ENCODE measurements at regions not wholly inside any gene's neighbourhood (a gene's known extent, or its start where the extent isn't known, plus 50 kb on each side); places are given as distances from the start of the nearest gene placed in this dataset.
A peak's percentile ranks its signal among the peaks of the same experiment; 100 is the strongest.
"Not testable (repeated sequence)": the region's sequence is repeated elsewhere in the genome, so short reads cannot be mapped to it uniquely, and the experiment has no call there.

DNA sequence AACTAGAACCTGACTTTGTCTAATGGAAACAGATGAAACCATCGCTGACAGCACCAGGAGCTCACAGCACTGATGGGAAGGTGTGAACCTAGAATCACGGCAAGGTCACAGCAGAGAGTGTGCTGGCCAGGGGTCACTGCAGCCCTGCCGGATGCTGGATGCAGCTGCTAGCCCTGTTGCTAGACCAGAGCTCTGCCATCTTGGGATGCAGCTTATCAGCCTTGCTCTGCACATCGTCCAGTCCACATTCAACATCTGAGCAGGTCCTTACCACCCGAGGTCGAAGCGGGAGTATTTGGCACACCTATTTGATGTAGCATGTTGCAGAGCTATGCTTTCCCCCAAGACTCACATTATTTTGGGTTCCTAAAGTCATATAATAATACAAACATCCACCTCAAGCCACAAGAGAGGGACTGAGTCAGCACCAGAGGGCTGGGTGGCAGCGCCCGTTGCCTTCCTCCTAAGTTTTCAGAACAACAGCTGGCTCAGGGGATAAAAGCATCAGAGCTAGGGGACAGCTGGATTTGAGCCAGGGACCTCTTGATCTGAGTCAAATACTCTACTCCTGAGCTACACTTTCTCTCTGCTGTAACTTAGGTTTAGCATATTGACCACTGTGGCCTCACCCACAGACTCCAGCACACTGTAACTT lies 135.3 kb downstream of the ZNF467 start:
- FAIRE-seq: no peak
- no peak for DNase-seq (ENCODE audit: low spot score in 2 of 2)

DNA sequence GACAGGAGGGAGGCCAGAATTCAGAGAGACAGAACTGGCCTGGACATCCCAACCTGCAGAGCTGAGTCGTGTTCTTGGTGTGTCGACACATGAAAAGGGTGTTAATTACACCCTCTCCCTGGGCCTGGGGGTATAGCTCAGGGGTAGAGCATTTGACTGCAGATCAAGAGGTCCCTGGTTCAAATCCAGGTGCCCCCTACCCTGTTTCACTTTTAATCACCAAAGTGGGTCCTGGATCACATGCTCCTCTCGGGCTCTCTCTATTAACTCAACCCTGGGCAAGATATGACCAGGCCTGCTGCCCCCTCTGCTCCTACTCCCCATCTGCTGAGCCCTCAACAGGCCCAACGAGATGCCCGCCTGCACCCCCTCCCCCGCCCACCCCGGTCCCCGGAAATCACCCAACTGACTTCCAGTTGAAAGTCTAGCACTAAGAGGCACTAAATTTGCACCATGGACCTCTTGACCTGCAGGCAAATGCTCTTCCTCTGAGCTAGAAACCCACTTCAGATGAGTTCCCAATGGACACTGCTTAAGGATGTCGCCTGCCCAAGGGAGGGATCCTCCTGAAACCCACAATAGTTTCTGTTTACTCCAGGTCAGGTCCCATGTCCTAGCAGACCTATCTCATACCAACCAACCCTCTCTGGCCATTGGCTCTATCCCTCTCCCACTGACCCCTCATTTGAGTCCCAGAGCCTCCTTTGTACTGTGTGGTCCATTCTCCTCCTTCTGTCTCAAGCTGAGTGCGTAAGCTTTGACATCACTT lies 137.6 kb downstream of the ZNF467 start:
- DNase-seq (ENCODE audit: low spot score in 2 of 2) (no peak), FAIRE-seq (no peak)

- DNase-seq (ENCODE audit: low spot score in 2 of 2) (no peak), FAIRE-seq (no peak)
Measured at GRCh38 chr7:149633976-149634945, 136.7 kb upstream of the ZNF746 start.

GRCh38 chr7:149628361-149629149 lies 130.9 kb upstream of the ZNF746 start:
- DNase-seq (ENCODE audit: low spot score in 2 of 2); FAIRE-seq: not testable (repeated sequence)

- FAIRE-seq (no peak), DNase-seq (ENCODE audit: low spot score in 2 of 2) (no peak)
Measured at GRCh38 chr7:149627911-149628310, 130.3 kb upstream of the ZNF746 start.

DNA sequence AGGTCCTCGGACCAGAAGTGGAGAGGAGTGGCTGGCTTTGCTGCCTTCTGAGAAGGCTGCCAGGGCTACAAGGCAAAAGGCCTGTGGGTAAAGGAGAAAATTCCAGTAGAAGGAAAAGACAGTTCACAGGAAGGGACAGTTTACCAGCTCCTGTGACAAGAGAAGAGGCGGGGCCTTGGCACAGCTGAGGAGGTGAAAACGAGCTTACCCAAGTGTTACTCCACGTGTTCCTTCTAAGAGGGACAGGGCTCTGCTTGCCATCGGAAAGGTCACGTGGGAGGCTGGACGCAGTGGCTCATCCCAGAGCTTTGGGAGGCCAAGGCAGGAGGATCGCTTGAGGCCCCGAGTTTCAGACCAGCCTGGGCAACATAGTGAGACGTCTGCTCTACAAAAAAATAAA lies 129.4 kb upstream of the ZNF746 start:
- no peak for DNase-seq (ENCODE audit: low spot score in 2 of 2)
- FAIRE-seq: no peak

GRCh38 chr7:149625947-149626392 lies 128.4 kb upstream of the ZNF746 start:
- DNase-seq (ENCODE audit: low spot score in 2 of 2) (no peak), FAIRE-seq (no peak)

DNA sequence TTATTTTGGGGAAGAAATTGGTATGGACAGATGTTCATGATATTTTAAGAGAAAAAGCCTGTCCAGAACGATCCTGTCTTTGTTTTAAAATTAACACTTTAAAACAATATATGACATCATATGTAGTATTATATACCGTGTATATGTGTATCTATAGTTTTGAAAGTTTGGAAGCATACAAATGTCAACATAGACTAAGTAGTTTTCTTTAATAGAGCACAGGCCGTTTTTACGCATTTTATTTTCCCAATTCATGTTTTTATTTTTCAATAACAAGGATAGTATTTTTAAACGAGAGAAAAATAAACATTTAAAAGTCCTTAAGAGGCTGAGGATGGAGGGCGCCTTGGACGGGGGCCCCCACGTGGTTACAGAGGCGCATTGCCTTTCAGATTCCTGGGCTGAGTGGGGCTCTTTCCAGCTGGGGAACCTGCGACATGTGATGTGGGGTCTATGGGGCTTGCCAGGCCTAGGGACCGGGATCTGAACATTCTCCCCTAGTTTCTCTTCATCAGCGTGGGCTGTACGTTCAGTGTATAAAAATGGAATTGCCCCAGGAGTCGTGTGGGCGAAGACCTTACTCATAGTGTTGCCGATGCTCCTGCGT lies 127.8 kb upstream of the ZNF746 start:
- DNase-seq (ENCODE audit: low spot score in 2 of 2) (peak; percentile 36 to 46), FAIRE-seq (no peak)

GRCh38 chr7:149624419-149625339 lies 127.1 kb upstream of the ZNF746 start:
- DNase-seq (ENCODE audit: low spot score in 2 of 2) (peak; percentile 88), FAIRE-seq (no peak)

GRCh38 chr7:149624006-149624405 lies 126.4 kb upstream of the ZNF746 start:
- DNase-seq (ENCODE audit: low spot score in 2 of 2) (peak in 1 of 2 donors; percentile 28), FAIRE-seq (no peak)

DNA sequence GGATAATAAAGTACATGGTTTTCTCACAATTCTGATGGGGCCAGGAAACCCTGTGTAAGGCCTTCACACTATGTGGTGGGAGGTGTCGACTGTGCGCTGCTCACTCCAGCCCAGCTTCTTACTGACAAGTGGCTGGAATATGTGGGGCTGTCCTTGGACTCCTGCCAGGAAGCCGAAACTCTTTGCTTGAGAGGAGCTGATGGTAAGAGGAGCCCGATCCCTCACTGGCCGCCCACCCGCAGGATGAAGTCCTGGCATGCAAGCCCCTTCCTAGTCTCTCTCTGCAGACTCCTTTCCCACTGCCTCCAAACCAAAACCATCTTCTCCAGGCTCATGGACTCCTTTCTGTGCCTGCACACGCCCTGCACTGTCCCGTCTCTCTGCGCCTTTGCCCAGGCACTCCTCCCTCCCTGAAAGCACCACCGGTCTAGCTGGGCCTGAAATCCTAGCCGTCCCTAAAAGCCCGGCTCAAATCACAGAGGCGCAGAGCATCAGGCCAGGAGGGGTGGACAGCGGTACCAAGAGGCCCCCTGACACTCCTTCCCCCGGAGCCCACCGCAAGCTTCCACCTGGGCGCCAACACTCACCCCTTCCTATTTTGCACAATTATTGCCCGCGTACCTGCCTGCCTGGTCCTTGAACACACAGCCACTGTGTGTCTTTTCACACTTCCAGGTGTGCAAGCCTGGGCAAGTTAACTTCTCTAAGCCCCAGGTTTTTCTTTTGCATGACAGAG lies 125.8 kb upstream of the ZNF746 start:
- not testable (repeated sequence) for FAIRE-seq; DNase-seq (ENCODE audit: low spot score in 2 of 2)

- DNase-seq (ENCODE audit: low spot score in 2 of 2) (no peak), FAIRE-seq (no peak)
Measured at GRCh38 chr7:149622444-149623210, 125.0 kb upstream of the ZNF746 start.

DNA sequence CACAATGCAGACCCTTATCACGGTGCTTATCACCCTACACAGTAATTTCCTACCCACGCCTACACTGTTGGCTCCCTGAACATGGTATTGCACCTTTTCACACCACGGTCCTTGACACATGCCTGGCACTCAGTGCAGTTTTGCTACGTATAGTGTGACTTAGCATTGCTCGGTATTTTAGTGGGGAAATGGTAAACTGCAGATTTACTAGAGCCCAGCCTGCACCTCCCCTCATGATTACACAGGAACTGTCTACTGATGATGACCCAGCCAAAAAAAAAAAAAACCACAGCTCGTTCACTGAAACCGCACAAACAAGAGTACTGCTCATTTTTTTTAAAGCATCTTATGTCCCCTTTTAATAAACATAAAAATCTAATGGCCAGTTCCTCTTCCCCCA lies 124.2 kb upstream of the ZNF746 start:
- FAIRE-seq (no peak), DNase-seq (ENCODE audit: low spot score in 2 of 2) (no peak)

DNA sequence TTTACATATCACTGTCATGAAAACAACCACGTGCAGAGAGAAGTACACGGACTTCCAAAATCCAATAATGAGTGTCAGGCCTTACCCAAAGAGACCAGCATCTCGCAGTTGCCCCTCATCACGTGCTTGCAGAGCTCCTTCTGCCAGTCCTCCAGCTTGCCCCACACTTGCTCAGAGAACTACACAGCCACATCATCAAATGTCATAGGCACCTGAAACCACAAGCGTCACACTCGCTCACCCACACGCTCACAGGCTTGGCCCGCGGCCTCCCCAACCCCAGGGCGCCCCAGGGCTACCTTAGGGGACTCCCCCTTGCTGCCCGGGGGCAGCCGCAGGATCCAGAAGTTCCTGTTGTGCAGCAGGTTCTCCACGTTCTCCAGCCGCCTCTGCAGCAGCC lies 123.4 kb upstream of the ZNF746 start:
- no peak for FAIRE-seq
- no peak for DNase-seq (ENCODE audit: low spot score in 2 of 2)

GRCh38 chr7:149616898-149617297 lies 119.3 kb upstream of the ZNF746 start:
- no peak for FAIRE-seq
- DNase-seq (ENCODE audit: low spot score in 2 of 2): no peak

DNA sequence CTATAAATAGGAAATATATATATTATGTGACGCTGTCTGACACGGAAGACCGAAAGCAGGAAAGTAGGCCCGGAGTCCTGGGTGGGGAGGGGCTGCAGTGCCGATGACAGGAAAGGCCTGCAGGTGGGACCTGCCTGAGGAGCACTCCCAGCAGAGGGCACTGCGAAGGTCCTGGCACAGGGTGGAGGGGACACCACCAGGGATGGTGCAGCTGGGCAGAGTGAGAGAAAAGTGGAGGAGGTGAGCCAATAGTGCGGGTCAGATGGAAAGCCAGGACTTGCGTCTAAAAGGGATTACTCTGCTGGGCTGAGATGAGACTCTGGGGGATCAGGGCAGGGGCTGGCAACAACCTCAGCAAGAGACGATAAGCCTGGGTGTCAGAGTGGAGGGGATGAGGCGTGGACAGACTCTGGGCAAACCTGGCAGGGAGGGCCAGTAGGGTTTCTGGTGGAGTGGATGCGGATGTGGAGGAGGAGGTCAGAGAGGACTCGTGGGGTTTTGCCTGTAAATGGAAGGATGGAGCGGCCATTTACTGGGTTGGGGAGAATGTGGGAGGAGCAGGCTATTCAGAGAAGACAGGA lies 118.2 kb upstream of the ZNF746 start:
- no peak for FAIRE-seq
- no peak for DNase-seq (ENCODE audit: low spot score in 2 of 2)

Measured in frontal cortex (tissue), 3 donors.